Upper lobe of left lung (tissue), 4 donors: ENCODE measurements at regions not wholly inside any gene's neighbourhood (a gene's known extent, or its start where the extent isn't known, plus 50 kb on each side); places are given as distances from the start of the nearest gene placed in this dataset.

Experiments used
- CTCF ChIP-seq, 6 experiments: fragments of 450-650 bp in 4 of 6; fragments of 200-600 bp in 2 of 6; sonication (generic) in 2 of 6; IDR thresholded peaks; one replicate each; pipeline ENCODE4 v1.5.1; 2016 to 2019; ENCODE audit warnings: antibody characterized with exemption in 6 of 6
- POLR2A ChIP-seq, 4 donors: fragments of 450-650 bp; IDR thresholded peaks; one replicate each; pipeline ENCODE4 v1.5.1; 2016 to 2017; ENCODE audit warnings: antibody characterized with exemption in 4 of 4, mild to moderate bottlenecking in 2 of 4

- TF ChIP-seq CTCF (IDR thresholded peaks at IDR 0.05) = no peak
- TF ChIP-seq POLR2A (IDR thresholded peaks at IDR 0.05) = no peak
Observed at GRCh38 chr5:52692606-52693005, 95.1 kb upstream of the ITGA1 start.
